ENCODE measurements at regions not wholly inside any gene's neighbourhood (a gene's known extent, or its start where the extent isn't known, plus 50 kb on each side); places are given as distances from the start of the nearest gene placed in this dataset.

- no peak for FAIRE-seq
Observed at GRCh38 chr11:127627629-127628457, 627.3 kb upstream of the KIRREL3 start.

- FAIRE-seq = no peak
Observed at GRCh38 chr11:127627204-127627603, 626.6 kb upstream of the KIRREL3 start.

GRCh38 chr11:127625402-127625801 is 624.8 kb upstream of the KIRREL3 start:
- FAIRE-seq = no peak

GRCh38 chr11:127624306-127624856 is 623.8 kb upstream of the KIRREL3 start:
- FAIRE-seq = no peak

- FAIRE-seq = no peak
Observed at GRCh38 chr11:127622686-127623085, 622.1 kb upstream of the KIRREL3 start.

GRCh38 chr11:127620671-127621070 is 620.1 kb upstream of the KIRREL3 start:
- no peak for FAIRE-seq

GRCh38 chr11:127619946-127620345 is 619.4 kb upstream of the KIRREL3 start:
- no peak for FAIRE-seq

- no peak for FAIRE-seq
Observed at GRCh38 chr11:127618721-127619120, 618.2 kb upstream of the KIRREL3 start.

- FAIRE-seq = no peak
Observed at GRCh38 chr11:127616158-127616557, 615.6 kb upstream of the KIRREL3 start.

- no peak for FAIRE-seq
Observed at GRCh38 chr11:127612607-127613006, 612.0 kb upstream of the KIRREL3 start.

GRCh38 chr11:127609025-127609773 is 608.6 kb upstream of the KIRREL3 start:
- no peak for FAIRE-seq

GRCh38 chr11:127607487-127608085 is 607.0 kb upstream of the KIRREL3 start:
- FAIRE-seq = no peak

GRCh38 chr11:127601578-127601977 is 601.0 kb upstream of the KIRREL3 start:
- FAIRE-seq = no peak

- FAIRE-seq = no peak
Observed at GRCh38 chr11:127600674-127601073, 600.1 kb upstream of the KIRREL3 start.

GRCh38 chr11:127598476-127598875 is 597.9 kb upstream of the KIRREL3 start:
- no peak for FAIRE-seq

GRCh38 chr11:127596433-127596832 is 595.9 kb upstream of the KIRREL3 start:
- FAIRE-seq = no peak

- no peak for FAIRE-seq
Observed at GRCh38 chr11:127592371-127592770, 591.8 kb upstream of the KIRREL3 start.

GRCh38 chr11:127590314-127590713 is 589.7 kb upstream of the KIRREL3 start:
- no peak for FAIRE-seq

GRCh38 chr11:127588431-127588830 is 587.9 kb upstream of the KIRREL3 start:
- FAIRE-seq = no peak

- no peak for FAIRE-seq
Observed at GRCh38 chr11:127587511-127587910, 586.9 kb upstream of the KIRREL3 start.

- FAIRE-seq = no peak
Observed at GRCh38 chr11:127576210-127576609, 575.6 kb upstream of the KIRREL3 start.

GRCh38 chr11:127574478-127574877 is 573.9 kb upstream of the KIRREL3 start:
- FAIRE-seq = no peak

GRCh38 chr11:127568891-127569290 is 568.3 kb upstream of the KIRREL3 start:
- no peak for FAIRE-seq
